ENCODE measurements at regions not wholly inside any gene's neighbourhood (a gene's known extent, or its start where the extent isn't known, plus 50 kb on each side); places are given as distances from the start of the nearest gene placed in this dataset.

GRCh38 chr11:121844016-121844415, 272.0 kb downstream of the BLID start:
- TF ChIP-seq SP1 (IDR thresholded peaks at IDR 0.05; ENCODE audit: low read depth) (peak; percentile 10; the same call in 1 of the 2 replicates), POLR2A (IDR thresholded peaks at IDR 0.05; ENCODE audit: borderline replicate concordance, extremely low read depth, insufficient read depth, insufficient read length) (no peak), POLR2AphosphoS5 (IDR thresholded peaks at IDR 0.05; ENCODE audit: low read depth, low read length) (no peak), YY1 (IDR thresholded peaks at IDR 0.05; ENCODE audit: extremely low read depth, insufficient replicate concordance, low read depth, low read length) (no peak), SRF (IDR thresholded peaks at IDR 0.05; ENCODE audit: low read depth) (no peak), SIN3A (IDR thresholded peaks at IDR 0.05; ENCODE audit: low read depth) (no peak), ZBTB33 (IDR thresholded peaks at IDR 0.05; ENCODE audit: extremely low read depth, insufficient replicate concordance, low read length) (no peak), CEBPB (IDR thresholded peaks at IDR 0.05; ENCODE audit: low read depth) (no peak), MAX (IDR thresholded peaks at IDR 0.05) (no peak)
- TF ChIP-seq, protein P1, sequence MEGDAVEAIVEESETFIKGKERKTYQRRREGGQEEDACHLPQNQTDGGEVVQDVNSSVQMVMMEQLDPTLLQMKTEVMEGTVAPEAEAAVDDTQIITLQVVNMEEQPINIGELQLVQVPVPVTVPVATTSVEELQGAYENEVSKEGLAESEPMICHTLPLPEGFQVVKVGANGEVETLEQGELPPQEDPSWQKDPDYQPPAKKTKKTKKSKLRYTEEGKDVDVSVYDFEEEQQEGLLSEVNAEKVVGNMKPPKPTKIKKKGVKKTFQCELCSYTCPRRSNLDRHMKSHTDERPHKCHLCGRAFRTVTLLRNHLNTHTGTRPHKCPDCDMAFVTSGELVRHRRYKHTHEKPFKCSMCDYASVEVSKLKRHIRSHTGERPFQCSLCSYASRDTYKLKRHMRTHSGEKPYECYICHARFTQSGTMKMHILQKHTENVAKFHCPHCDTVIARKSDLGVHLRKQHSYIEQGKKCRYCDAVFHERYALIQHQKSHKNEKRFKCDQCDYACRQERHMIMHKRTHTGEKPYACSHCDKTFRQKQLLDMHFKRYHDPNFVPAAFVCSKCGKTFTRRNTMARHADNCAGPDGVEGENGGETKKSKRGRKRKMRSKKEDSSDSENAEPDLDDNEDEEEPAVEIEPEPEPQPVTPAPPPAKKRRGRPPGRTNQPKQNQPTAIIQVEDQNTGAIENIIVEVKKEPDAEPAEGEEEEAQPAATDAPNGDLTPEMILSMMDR (IDR thresholded peaks at IDR 0.05 in 2 of 3, conservative IDR thresholded peaks at IDR 0.05 in 1 of 3; ENCODE audit: borderline replicate concordance in 1 of 3, insufficient read depth in 1 of 3, low read depth in 2 of 3, low read length in 2 of 3), result no peak
- TF ChIP-seq, protein P2, sequence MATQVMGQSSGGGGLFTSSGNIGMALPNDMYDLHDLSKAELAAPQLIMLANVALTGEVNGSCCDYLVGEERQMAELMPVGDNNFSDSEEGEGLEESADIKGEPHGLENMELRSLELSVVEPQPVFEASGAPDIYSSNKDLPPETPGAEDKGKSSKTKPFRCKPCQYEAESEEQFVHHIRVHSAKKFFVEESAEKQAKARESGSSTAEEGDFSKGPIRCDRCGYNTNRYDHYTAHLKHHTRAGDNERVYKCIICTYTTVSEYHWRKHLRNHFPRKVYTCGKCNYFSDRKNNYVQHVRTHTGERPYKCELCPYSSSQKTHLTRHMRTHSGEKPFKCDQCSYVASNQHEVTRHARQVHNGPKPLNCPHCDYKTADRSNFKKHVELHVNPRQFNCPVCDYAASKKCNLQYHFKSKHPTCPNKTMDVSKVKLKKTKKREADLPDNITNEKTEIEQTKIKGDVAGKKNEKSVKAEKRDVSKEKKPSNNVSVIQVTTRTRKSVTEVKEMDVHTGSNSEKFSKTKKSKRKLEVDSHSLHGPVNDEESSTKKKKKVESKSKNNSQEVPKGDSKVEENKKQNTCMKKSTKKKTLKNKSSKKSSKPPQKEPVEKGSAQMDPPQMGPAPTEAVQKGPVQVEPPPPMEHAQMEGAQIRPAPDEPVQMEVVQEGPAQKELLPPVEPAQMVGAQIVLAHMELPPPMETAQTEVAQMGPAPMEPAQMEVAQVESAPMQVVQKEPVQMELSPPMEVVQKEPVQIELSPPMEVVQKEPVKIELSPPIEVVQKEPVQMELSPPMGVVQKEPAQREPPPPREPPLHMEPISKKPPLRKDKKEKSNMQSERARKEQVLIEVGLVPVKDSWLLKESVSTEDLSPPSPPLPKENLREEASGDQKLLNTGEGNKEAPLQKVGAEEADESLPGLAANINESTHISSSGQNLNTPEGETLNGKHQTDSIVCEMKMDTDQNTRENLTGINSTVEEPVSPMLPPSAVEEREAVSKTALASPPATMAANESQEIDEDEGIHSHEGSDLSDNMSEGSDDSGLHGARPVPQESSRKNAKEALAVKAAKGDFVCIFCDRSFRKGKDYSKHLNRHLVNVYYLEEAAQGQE (IDR thresholded peaks at IDR 0.05; ENCODE audit: low read depth), result no peak

Measured in HCT116 (cell line).